ACC112 (cell line): ENCODE measurements at regions not wholly inside any gene's neighbourhood (a gene's known extent, or its start where the extent isn't known, plus 50 kb on each side); places are given as distances from the start of the nearest gene placed in this dataset.

Experiments
- H2AFZ ChIP-seq: fragments of 200-600 bp; sonication (generic); one replicate; pipeline ENCODE4 v1.6.0; 2017; ENCODE audit warnings: antibody characterized with exemption, low read length; ENCODE audit not compliant: unreplicated experiment
- H3K27ac ChIP-seq: fragments of 200-600 bp; sonication (generic); 2 replicates; pipeline ENCODE4 v1.5.1; 2014; ENCODE audit warnings: low read depth, mild to moderate bottlenecking, antibody characterized with exemption, low read length, moderate library complexity
- H3K27me3 ChIP-seq: fragments of 200-600 bp; sonication (generic); 2 replicates; pipeline ENCODE4 v1.6.1; 2014; ENCODE audit warnings: mild to moderate bottlenecking, antibody characterized with exemption, low read length, moderate library complexity, mixed read lengths; ENCODE audit not compliant: insufficient read depth
- H3K36me3 ChIP-seq: fragments of 200-600 bp; sonication (generic); 2 replicates; pipeline ENCODE4 v1.6.1; 2016; ENCODE audit warnings: mild to moderate bottlenecking, antibody characterized with exemption, low read length, moderate library complexity, mixed read lengths; ENCODE audit not compliant: insufficient read depth
- H3K4me1 ChIP-seq: fragments of 200-600 bp; sonication (generic); one replicate; pipeline ENCODE4 v1.6.1; 2016; ENCODE audit warnings: low read length, mixed read lengths; ENCODE audit not compliant: insufficient read depth, unreplicated experiment, control insufficient read depth
- H3K4me3 ChIP-seq: fragments of 200-600 bp; sonication (generic); 2 replicates; pipeline ENCODE4 v1.5.1; 2014; ENCODE audit warnings: mild to moderate bottlenecking, low read depth, low read length
- H3K79me2 ChIP-seq: fragments of 200-600 bp; sonication (generic); one replicate; pipeline ENCODE4 v1.6.0; 2016; ENCODE audit warnings: low read length; ENCODE audit not compliant: control insufficient read depth, unreplicated experiment, insufficient read depth

DNA sequence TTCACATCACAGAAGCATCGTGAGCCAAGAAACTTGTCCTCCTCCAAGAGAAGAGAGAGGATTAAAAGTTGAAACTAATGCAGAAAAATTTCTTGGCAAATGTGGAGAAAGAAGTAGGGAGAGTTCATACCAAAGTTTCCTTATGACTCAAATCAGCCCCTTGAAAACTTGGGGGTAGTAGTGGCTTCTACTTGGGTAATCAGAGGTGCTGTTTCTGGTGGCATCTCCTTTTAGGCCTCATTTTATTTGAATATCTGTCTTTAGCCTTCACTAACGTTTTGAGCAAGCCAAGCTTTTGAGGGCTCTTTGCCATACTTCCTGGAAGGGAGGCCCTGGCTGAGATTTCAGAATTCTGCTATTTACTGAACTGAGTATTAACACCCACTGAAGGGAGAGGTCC lies 515.3 kb upstream of the MEX3C start:
- Histone ChIP-seq H3K4me1 (no peaks in the 10 kb centered on the region), H3K79me2 (no peaks in the 10 kb centered on the region), H2AFZ (no peak overlapping the region), H3K4me3 (no peak overlapping the region), H3K36me3 (no peaks in the 10 kb centered on the region), H3K27ac (no peak overlapping the region), H3K27me3 (no peaks in the 10 kb centered on the region)

GRCh38 chr18:51716277-51716676 lies 518.8 kb upstream of the MEX3C start:
- Histone ChIP-seq H3K27me3 (no peaks in the 10 kb centered on the region), H3K36me3 (no peaks in the 10 kb centered on the region), H2AFZ (no peak overlapping the region), H3K27ac (no peak overlapping the region), H3K79me2 (no peaks in the 10 kb centered on the region), H3K4me3 (no peak overlapping the region), H3K4me1 (no peaks in the 10 kb centered on the region)

- Histone ChIP-seq H3K4me3 (no peak overlapping the region), H3K79me2 (no peaks in the 10 kb centered on the region), H3K27ac (no peak overlapping the region), H3K4me1 (no peaks in the 10 kb centered on the region), H2AFZ (no peak overlapping the region), H3K36me3 (no peaks in the 10 kb centered on the region), H3K27me3 (no peaks in the 10 kb centered on the region)
Observed at GRCh38 chr18:51721388-51721787, 523.9 kb upstream of the MEX3C start.

DNA sequence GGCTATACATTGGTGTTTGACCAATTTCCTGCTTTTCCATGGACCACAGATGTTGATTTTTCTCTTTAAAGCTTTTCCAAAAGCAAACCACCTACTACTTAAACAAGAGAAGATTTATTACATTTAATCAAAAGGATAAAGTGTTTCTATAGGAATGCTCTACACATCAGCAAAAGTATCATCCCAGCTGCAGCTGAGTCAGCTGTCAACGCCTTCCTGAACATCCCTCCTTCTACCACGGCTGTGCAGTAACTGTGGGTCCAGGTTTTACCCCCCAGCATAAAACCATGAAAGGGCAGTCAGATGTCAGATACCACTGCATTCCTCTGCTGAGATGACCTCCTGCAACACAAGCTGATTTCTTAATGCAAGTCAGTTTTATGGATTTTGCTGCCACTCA lies 524.5 kb upstream of the MEX3C start:
- no peaks in the 10 kb centered on the region for H3K79me2 ChIP-seq
- H3K4me3 ChIP-seq, result no peak overlapping the region
- no peaks in the 10 kb centered on the region for H3K27me3 ChIP-seq
- H2AFZ ChIP-seq, result no peak overlapping the region
- no peak overlapping the region for H3K27ac ChIP-seq
- H3K4me1 ChIP-seq, result no peaks in the 10 kb centered on the region
- no peaks in the 10 kb centered on the region for H3K36me3 ChIP-seq

- Histone ChIP-seq H3K27me3 (no peaks in the 10 kb centered on the region), H3K79me2 (no peaks in the 10 kb centered on the region), H2AFZ (no peak overlapping the region), H3K4me3 (no peak overlapping the region), H3K36me3 (no peaks in the 10 kb centered on the region), H3K4me1 (no peaks in the 10 kb centered on the region), H3K27ac (no peak overlapping the region)
Observed at GRCh38 chr18:51724790-51725721, 527.6 kb upstream of the MEX3C start.

- no peaks in the 10 kb centered on the region for H3K36me3 ChIP-seq
- no peaks in the 10 kb centered on the region for H3K4me1 ChIP-seq
- no peaks in the 10 kb centered on the region for H3K79me2 ChIP-seq
- no peak overlapping the region for H3K4me3 ChIP-seq
- H3K27me3 ChIP-seq, result no peaks in the 10 kb centered on the region
- no peak overlapping the region for H2AFZ ChIP-seq
- H3K27ac ChIP-seq, result no peak overlapping the region
Observed at GRCh38 chr18:51726614-51727013, 529.1 kb upstream of the MEX3C start.

DNA sequence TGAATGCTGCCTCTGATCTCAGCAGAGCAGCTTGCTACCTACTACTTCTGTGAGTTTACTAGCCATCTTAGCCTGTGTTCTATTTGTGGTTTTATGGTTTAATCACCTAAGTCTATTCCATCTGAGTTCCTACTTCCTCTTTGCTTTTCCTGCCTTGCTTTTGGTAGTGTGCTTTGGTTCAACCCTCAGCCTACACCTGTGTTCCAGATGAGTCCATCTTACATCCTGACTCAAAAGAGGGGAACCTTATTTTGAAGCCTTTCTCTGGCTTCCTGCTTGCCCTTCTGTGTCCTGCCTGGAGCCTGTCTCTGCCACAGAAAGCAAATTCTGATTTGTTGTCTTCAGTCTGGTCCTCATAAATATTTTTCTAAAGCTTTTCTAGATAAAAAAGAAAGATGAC lies 530.3 kb upstream of the MEX3C start:
- H2AFZ ChIP-seq, result no peak overlapping the region
- H3K27me3 ChIP-seq, result no peaks in the 10 kb centered on the region
- no peaks in the 10 kb centered on the region for H3K4me1 ChIP-seq
- no peaks in the 10 kb centered on the region for H3K36me3 ChIP-seq
- no peak overlapping the region for H3K4me3 ChIP-seq
- no peak overlapping the region for H3K27ac ChIP-seq
- H3K79me2 ChIP-seq, result no peaks in the 10 kb centered on the region

DNA sequence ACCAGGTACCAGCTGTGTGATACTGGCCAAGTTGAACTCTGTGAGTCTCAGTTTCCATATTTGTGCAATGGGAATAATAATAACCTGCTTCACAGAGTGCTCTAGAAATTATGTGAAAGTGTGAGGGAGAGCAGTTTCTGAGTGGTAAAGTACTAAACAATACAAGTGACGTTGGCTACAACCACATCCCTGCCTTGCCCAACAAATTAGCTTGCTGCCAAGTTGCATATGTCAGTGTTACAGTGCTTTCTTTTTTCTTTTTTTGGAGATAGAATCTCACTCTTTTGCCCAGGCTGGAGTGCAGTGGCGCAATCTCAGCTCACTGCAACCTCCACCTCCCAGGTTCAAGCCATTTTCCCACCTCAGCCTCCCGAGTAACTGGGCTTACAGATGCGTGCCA lies 533.6 kb upstream of the MEX3C start:
- Histone ChIP-seq H3K36me3 (no peaks in the 10 kb centered on the region), H2AFZ (no peak overlapping the region), H3K27ac (no peak overlapping the region), H3K4me3 (no peak overlapping the region), H3K79me2 (no peaks in the 10 kb centered on the region), H3K27me3 (no peaks in the 10 kb centered on the region), H3K4me1 (no peaks in the 10 kb centered on the region)

DNA sequence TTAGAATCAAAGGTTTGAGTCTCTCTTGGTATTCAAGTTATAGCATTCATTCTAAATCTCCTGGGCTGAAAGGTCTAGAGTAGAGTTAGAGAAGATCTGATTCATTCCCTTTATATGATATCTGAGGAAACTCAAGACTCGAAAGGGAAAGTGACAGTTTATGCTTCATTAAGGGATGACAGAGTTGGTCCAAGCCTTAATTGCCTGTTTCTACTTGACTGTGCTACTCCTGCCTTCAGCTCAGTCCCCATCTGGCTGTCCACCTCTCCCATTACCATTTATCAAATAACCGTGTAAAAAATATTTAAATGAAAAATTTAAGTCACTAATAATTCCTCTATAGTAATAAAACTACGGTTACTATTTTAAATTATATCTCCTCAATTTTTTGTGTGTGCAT lies 537.1 kb upstream of the MEX3C start:
- no peaks in the 10 kb centered on the region for H3K79me2 ChIP-seq
- no peaks in the 10 kb centered on the region for H3K36me3 ChIP-seq
- H3K4me3 ChIP-seq, result no peak overlapping the region
- H3K27me3 ChIP-seq, result no peaks in the 10 kb centered on the region
- no peaks in the 10 kb centered on the region for H3K4me1 ChIP-seq
- no peak overlapping the region for H2AFZ ChIP-seq
- H3K27ac ChIP-seq, result no peak overlapping the region

DNA sequence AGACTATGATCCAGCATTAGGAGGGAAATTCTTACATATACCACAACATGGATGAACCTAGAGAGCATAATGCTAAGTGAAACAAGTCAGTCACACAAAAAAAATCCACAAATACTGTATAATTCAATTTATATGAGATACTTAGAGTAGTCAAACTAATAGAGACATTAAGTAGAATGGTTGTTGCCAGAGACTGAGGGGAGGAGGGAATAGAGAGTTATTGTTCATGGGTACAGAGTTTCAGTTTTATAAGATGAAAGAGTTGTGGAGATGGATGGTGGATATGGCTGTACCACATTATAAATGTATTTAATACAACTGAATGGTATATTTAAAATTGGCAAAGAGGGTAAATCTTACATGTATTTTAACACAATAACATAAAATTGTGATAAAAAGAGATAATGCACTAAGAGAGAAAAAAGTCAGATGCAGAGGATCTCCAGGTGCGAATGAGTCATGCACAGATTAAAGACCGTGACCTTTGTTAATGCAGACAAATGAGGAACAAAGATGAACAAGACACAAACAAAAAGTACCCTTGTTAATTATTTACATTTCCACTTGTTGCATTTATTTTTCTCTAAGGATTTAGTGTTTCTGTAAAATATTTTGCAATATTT lies 541.7 kb upstream of the MEX3C start:
- Histone ChIP-seq H3K4me3 (no peak overlapping the region), H3K27ac (no peak overlapping the region), H3K79me2 (no peaks in the 10 kb centered on the region), H3K27me3 (no peaks in the 10 kb centered on the region), H2AFZ (no peak overlapping the region), H3K4me1 (no peaks in the 10 kb centered on the region), H3K36me3 (no peaks in the 10 kb centered on the region)

GRCh38 chr18:51751901-51752300 lies 554.4 kb upstream of the MEX3C start:
- no peak overlapping the region for H3K4me3 ChIP-seq
- no peak overlapping the region for H3K27ac ChIP-seq
- no peaks in the 10 kb centered on the region for H3K79me2 ChIP-seq
- H3K27me3 ChIP-seq, result no peaks in the 10 kb centered on the region
- H3K36me3 ChIP-seq, result no peaks in the 10 kb centered on the region
- H3K4me1 ChIP-seq, result no peaks in the 10 kb centered on the region
- H2AFZ ChIP-seq, result no peak overlapping the region
